ENCODE measurements at regions not wholly inside any gene's neighbourhood (a gene's known extent, or its start where the extent isn't known, plus 50 kb on each side); places are given as distances from the start of the nearest gene placed in this dataset.

GRCh38 chr2:221318376-221319130 is 253.6 kb downstream of the EPHA4 start:
- no peak for TF ChIP-seq CTCF (conservative IDR thresholded peaks at IDR 0.05; ENCODE audit: low read depth, low read length)
- no peak for DNase-seq (ENCODE audit: low read depth)
- no peak overlapping the region for H3K4me3 ChIP-seq (ENCODE audit: low read length)

- TF ChIP-seq CTCF (conservative IDR thresholded peaks at IDR 0.05; ENCODE audit: low read depth, low read length), result no peak
- H3K4me3 ChIP-seq (ENCODE audit: low read length), result no peak overlapping the region
Measured at GRCh38 chr2:221322741-221323140, 249.4 kb downstream of the EPHA4 start.

GRCh38 chr2:221323513-221323912 is 248.6 kb downstream of the EPHA4 start:
- no peak overlapping the region for H3K4me3 ChIP-seq (ENCODE audit: low read length)
- DNase-seq (ENCODE audit: low read depth), result no peak
- TF ChIP-seq CTCF (conservative IDR thresholded peaks at IDR 0.05; ENCODE audit: low read depth, low read length), result no peak

More at GRCh38 chr2:221322741-221323140, 249.4 kb downstream of the EPHA4 start:
- DNase-seq (ENCODE audit: low read depth), result no peak

- no peak overlapping the region for H3K4me3 ChIP-seq (ENCODE audit: low read length)
- no peak for TF ChIP-seq CTCF (conservative IDR thresholded peaks at IDR 0.05; ENCODE audit: low read depth, low read length)
- no peak for DNase-seq (ENCODE audit: low read depth)
Measured at GRCh38 chr2:221330436-221330835, 241.7 kb downstream of the EPHA4 start.

GRCh38 chr2:221334481-221335218 is 237.5 kb downstream of the EPHA4 start:
- no peak for TF ChIP-seq CTCF (conservative IDR thresholded peaks at IDR 0.05; ENCODE audit: low read depth, low read length)
- no peak overlapping the region for H3K4me3 ChIP-seq (ENCODE audit: low read length)
- no peak for DNase-seq (ENCODE audit: low read depth)

GRCh38 chr2:221335219-221335752 is 236.8 kb downstream of the EPHA4 start:
- TF ChIP-seq CTCF (conservative IDR thresholded peaks at IDR 0.05; ENCODE audit: low read depth, low read length), result no peak
- no peak for DNase-seq (ENCODE audit: low read depth)
- H3K4me3 ChIP-seq (ENCODE audit: low read length), result no peak overlapping the region
